Caco-2 (cell line): ENCODE measurements at regions not wholly inside any gene's neighbourhood (a gene's known extent, or its start where the extent isn't known, plus 50 kb on each side); places are given as distances from the start of the nearest gene placed in this dataset.

Source experiments
- BruUV-seq: library from RNA; stranded (reverse); fragments of 400-500 nt; replicated peaks from 2 replicates; lab custom pipeline; 2021; lab: Mats Ljungman, UMichigan
- CTCF ChIA-PET: fragments of 300-600 bp; sonication (Branson Sonifier 250); formaldehyde crosslinking; loops from one replicate; lab custom pipeline; 2022; ENCODE audit warnings: antibody characterized with exemption; lab: Charles Lee
- POLR2A ChIA-PET: fragments of 300-600 bp; sonication (Branson Sonifier 250); formaldehyde crosslinking; loops from one replicate; lab custom pipeline; 2022; ENCODE audit warnings: antibody characterized with exemption; lab: Charles Lee
- DNase-seq, 2 experiments: peaks; one replicate each; pipeline versions ENCODE4 v3.0.0 to v3.0.0-alpha.2; 2020 to 2022
- H3K27me3 ChIP-seq: replicated peaks from 2 replicates; pipeline ENCODE4 v1.6.0; 2011; ENCODE audit warnings: low read length; ENCODE audit not compliant: control insufficient read depth, insufficient read depth
- H3K36me3 ChIP-seq: 2 replicates; pipeline ENCODE4 v1.5.1; 2011; ENCODE audit warnings: low read length; ENCODE audit not compliant: control insufficient read depth, insufficient read depth
- H3K4me1 ChIP-seq: fragments of 250-450 bp; sonication (Bioruptor Pico); 2 replicates; pipeline ENCODE4 v1.5.1; 2020; ENCODE audit warnings: mild to moderate bottlenecking
- H3K4me3 ChIP-seq: 2 replicates; pipeline ENCODE4 v1.5.1; 2011; ENCODE audit warnings: low read depth, mild to moderate bottlenecking, control low read depth, low read length
- H3K9me3 ChIP-seq: fragments of 250-450 bp; sonication (Bioruptor Pico); 2 replicates; pipeline ENCODE4 v1.5.1; 2020; ENCODE audit warnings: mild to moderate bottlenecking, moderate library complexity
- H3K27ac Mint-ChIP-seq: one replicate; pipeline ENCODE4 v1.8.0; 2022; ENCODE audit warnings: mixed read lengths; ENCODE audit not compliant: unreplicated experiment
- H3K27me3 Mint-ChIP-seq: one replicate; pipeline ENCODE4 v1.8.0; 2022; ENCODE audit warnings: mixed read lengths; ENCODE audit not compliant: insufficient read depth, unreplicated experiment
- H3K36me3 Mint-ChIP-seq: one replicate; pipeline ENCODE4 v1.8.0; 2022; ENCODE audit warnings: mild to moderate bottlenecking, mixed read lengths; ENCODE audit not compliant: insufficient read depth, unreplicated experiment
- H3K4me1 Mint-ChIP-seq: one replicate; pipeline ENCODE4 v1.8.0; 2022; ENCODE audit warnings: low read depth, mixed read lengths; ENCODE audit not compliant: unreplicated experiment
- H3K4me3 Mint-ChIP-seq: one replicate; pipeline ENCODE4 v1.8.0; 2022; ENCODE audit warnings: mild to moderate bottlenecking, moderate library complexity, mixed read lengths; ENCODE audit not compliant: unreplicated experiment
- H3K9me3 Mint-ChIP-seq: one replicate; pipeline ENCODE4 v1.8.0; 2022; ENCODE audit warnings: mixed read lengths; ENCODE audit not compliant: unreplicated experiment
- CTCF ChIP-seq, 2 experiments: fragments of 200-600 bp in 1 of 2; IDR thresholded peaks; 1 replicate in 1 of 2; 2 replicates in 1 of 2; pipeline versions ENCODE4 v1.5.1 to v1.8.0; 2011 to 2022; ENCODE audit warnings: antibody characterized with exemption in 1 of 2, control low read depth in 1 of 2, inconsistent platforms in 1 of 2, low read depth in 1 of 2, low read length in 1 of 2, mild to moderate bottlenecking in 1 of 2, moderate library complexity in 1 of 2; ENCODE audit not compliant: insufficient read depth in 1 of 2, severe bottlenecking in 1 of 2, unreplicated experiment in 1 of 2
- intact Hi-C: fragments of 100-400 bp; cut with micrococcal nuclease; formaldehyde crosslinking; loops from one replicate; pipeline ENCODE4 v1.10.0; 2022; ENCODE audit not compliant: unreplicated experiment

- Mint-ChIP-seq H3K9me3 (no peaks in the 10 kb centered on the region), H3K4me3 (no peak overlapping the region), H3K27ac (no peak overlapping the region), H3K27me3 (no peaks in the 10 kb centered on the region), H3K36me3 (no peaks in the 10 kb centered on the region), H3K4me1 (no peaks in the 10 kb centered on the region)
- Histone ChIP-seq H3K4me3 (no peak overlapping the region), H3K4me1 (0 out of 2 replicates have a peak, but pooled peaks cover 4% of the 10 kb centered on the region), H3K9me3 (no peaks in the 10 kb centered on the region), H3K36me3 (no peaks in the 10 kb centered on the region), H3K27me3 (no peaks in the 10 kb centered on the region)
- DNase-seq: no peak
- POLR2A ChIA-PET: no interaction called here
- intact Hi-C loops: no loop called here
- CTCF ChIA-PET: no interaction called here
- TF ChIP-seq CTCF (IDR thresholded peaks at IDR 0.05; ENCODE audit: insufficient read depth in 1 of 2, low read depth in 1 of 2, low read length in 1 of 2, severe bottlenecking in 1 of 2, unreplicated experiment in 1 of 2): no peak
- no TSS peak for BruUV-seq
Observed at GRCh38 chr1:175881246-175881976, 138.0 kb upstream of the TNR start.

GRCh38 chr1:175878775-175879174 lies 135.4 kb upstream of the TNR start:
- intact Hi-C loops: no loop called here
- no peak for TF ChIP-seq CTCF (IDR thresholded peaks at IDR 0.05; ENCODE audit: insufficient read depth in 1 of 2, low read depth in 1 of 2, low read length in 1 of 2, severe bottlenecking in 1 of 2, unreplicated experiment in 1 of 2)
- ChIA-PET POLR2A (no interaction called here), CTCF (no interaction called here)
- H3K27me3 ChIP-seq: no peaks in the 10 kb centered on the region
- H3K36me3 ChIP-seq: no peaks in the 10 kb centered on the region
- DNase-seq: no peak
- no peaks in the 10 kb centered on the region for H3K9me3 ChIP-seq
- Mint-ChIP-seq H3K27me3 (no peaks in the 10 kb centered on the region), H3K4me1 (no peaks in the 10 kb centered on the region), H3K9me3 (no peaks in the 10 kb centered on the region), H3K27ac (no peak overlapping the region), H3K36me3 (no peaks in the 10 kb centered on the region), H3K4me3 (no peak overlapping the region)
- no TSS peak for BruUV-seq
- 0 out of 2 replicates have a peak, but pooled peaks cover 4% of the 10 kb centered on the region for H3K4me1 ChIP-seq
- H3K4me3 ChIP-seq: no peak overlapping the region

GRCh38 chr1:175877939-175878737 lies 134.7 kb upstream of the TNR start:
- Histone ChIP-seq H3K27me3 (no peaks in the 10 kb centered on the region), H3K4me1 (0 out of 2 replicates have a peak, but pooled peaks cover 4% of the 10 kb centered on the region), H3K4me3 (no peak overlapping the region), H3K9me3 (no peaks in the 10 kb centered on the region), H3K36me3 (no peaks in the 10 kb centered on the region)
- DNase-seq: no peak
- POLR2A ChIA-PET: no interaction called here
- no peak for TF ChIP-seq CTCF (IDR thresholded peaks at IDR 0.05; ENCODE audit: insufficient read depth in 1 of 2, low read depth in 1 of 2, low read length in 1 of 2, severe bottlenecking in 1 of 2, unreplicated experiment in 1 of 2)
- Mint-ChIP-seq H3K4me1 (no peaks in the 10 kb centered on the region), H3K27ac (no peak overlapping the region), H3K9me3 (no peaks in the 10 kb centered on the region), H3K36me3 (no peaks in the 10 kb centered on the region), H3K4me3 (no peak overlapping the region), H3K27me3 (no peaks in the 10 kb centered on the region)
- BruUV-seq: no TSS peak
- intact Hi-C loops: no loop called here
- CTCF ChIA-PET: no interaction called here
